MM.1S (cell line): ENCODE measurements at regions not wholly inside any gene's neighbourhood (a gene's known extent, or its start where the extent isn't known, plus 50 kb on each side); places are given as distances from the start of the nearest gene placed in this dataset.

Experiments
- DNase-seq: peaks from one replicate; pipeline ENCODE4 v3.0.0-alpha.2; 2015
- H2AFZ ChIP-seq: fragments of 300-600 bp; sonication (generic); 2 replicates; pipeline ENCODE4 v1.6.0; 2016; ENCODE audit warnings: antibody characterized with exemption, low read length
- H3F3A ChIP-seq: fragments of 300-600 bp; sonication (generic); 2 replicates; pipeline ENCODE4 v1.6.1; 2016; ENCODE audit warnings: mild to moderate bottlenecking, antibody characterized with exemption, low read length, moderate library complexity, mixed read lengths; ENCODE audit not compliant: insufficient read depth
- H3K27ac ChIP-seq: fragments of 300-600 bp; sonication (generic); 2 replicates; pipeline ENCODE4 v1.5.1; 2016; ENCODE audit warnings: mild to moderate bottlenecking, low read length
- H3K27me3 ChIP-seq: fragments of 300-600 bp; sonication (generic); replicated peaks from 2 replicates; pipeline ENCODE4 v1.6.0; 2016; ENCODE audit warnings: low read length; ENCODE audit not compliant: insufficient read depth
- H3K36me3 ChIP-seq: fragments of 300-600 bp; sonication (generic); replicated peaks from 2 replicates; pipeline ENCODE4 v1.6.1; 2016; ENCODE audit warnings: mild to moderate bottlenecking, low read length, mixed read lengths; ENCODE audit not compliant: insufficient read depth
- H3K4me1 ChIP-seq: fragments of 300-600 bp; sonication (generic); 2 replicates; pipeline ENCODE4 v1.6.1; 2016; ENCODE audit warnings: low read length, mixed read lengths
- H3K4me2 ChIP-seq: fragments of 300-600 bp; sonication (generic); 2 replicates; pipeline ENCODE4 v1.6.0; 2016; ENCODE audit warnings: low read depth, low read length
- H3K4me3 ChIP-seq: fragments of 300-600 bp; sonication (generic); 2 replicates; pipeline ENCODE4 v1.5.1; 2016; ENCODE audit warnings: low read length, mixed read lengths
- H3K79me2 ChIP-seq: fragments of 300-600 bp; sonication (generic); 2 replicates; pipeline ENCODE4 v1.6.1; 2016; ENCODE audit warnings: mixed run types, low read length, mixed read lengths
- H3K9ac ChIP-seq: fragments of 300-600 bp; sonication (generic); 2 replicates; pipeline ENCODE4 v1.6.1; 2016; ENCODE audit warnings: low read length, mixed read lengths
- H3K9me2 ChIP-seq: fragments of 300-600 bp; sonication (generic); replicated peaks from 2 replicates; pipeline ENCODE4 v1.6.1; 2016; ENCODE audit warnings: mild to moderate bottlenecking, low read length, mixed read lengths; ENCODE audit not compliant: insufficient read depth
- H3K9me3 ChIP-seq: fragments of 300-600 bp; sonication (generic); replicated peaks from 2 replicates; pipeline ENCODE4 v1.6.1; 2016; ENCODE audit warnings: mild to moderate bottlenecking, low read length, mixed read lengths; ENCODE audit not compliant: insufficient read depth
- H4K20me1 ChIP-seq: fragments of 300-600 bp; sonication (generic); 2 replicates; pipeline ENCODE4 v1.6.1; 2016; ENCODE audit warnings: mild to moderate bottlenecking, low read length, moderate library complexity, mixed read lengths; ENCODE audit not compliant: insufficient read depth
- EZH2 ChIP-seq: fragments of 300-600 bp; sonication (generic); optimal IDR thresholded peaks from 2 replicates; pipeline ENCODE3; 2017; ENCODE audit warnings: low read depth, mild to moderate bottlenecking, antibody characterized with exemption, low read length, mixed read lengths
- EZH2phosphoT487 ChIP-seq: fragments of 300-600 bp; sonication (generic); IDR thresholded peaks from 2 replicates; pipeline ENCODE4 v1.6.1; 2018; ENCODE audit warnings: antibody characterized with exemption, low read length
- TF ChIP-seq, protein P1 (sequence below): fragments of 300-600 bp; sonication (generic); IDR thresholded peaks from 2 replicates; pipeline ENCODE4 v1.5.1; 2016; ENCODE audit warnings: antibody characterized with exemption, low read length, mixed read lengths

GRCh38 chr3:164250923-164251322 is 827.4 kb downstream of the SI start:
- H3F3A ChIP-seq: no peaks in the 10 kb centered on the region
- no peak for DNase-seq
- H3K9me3 ChIP-seq: no peaks in the 10 kb centered on the region
- H4K20me1 ChIP-seq: no peaks in the 10 kb centered on the region
- TF ChIP-seq, protein P1, sequence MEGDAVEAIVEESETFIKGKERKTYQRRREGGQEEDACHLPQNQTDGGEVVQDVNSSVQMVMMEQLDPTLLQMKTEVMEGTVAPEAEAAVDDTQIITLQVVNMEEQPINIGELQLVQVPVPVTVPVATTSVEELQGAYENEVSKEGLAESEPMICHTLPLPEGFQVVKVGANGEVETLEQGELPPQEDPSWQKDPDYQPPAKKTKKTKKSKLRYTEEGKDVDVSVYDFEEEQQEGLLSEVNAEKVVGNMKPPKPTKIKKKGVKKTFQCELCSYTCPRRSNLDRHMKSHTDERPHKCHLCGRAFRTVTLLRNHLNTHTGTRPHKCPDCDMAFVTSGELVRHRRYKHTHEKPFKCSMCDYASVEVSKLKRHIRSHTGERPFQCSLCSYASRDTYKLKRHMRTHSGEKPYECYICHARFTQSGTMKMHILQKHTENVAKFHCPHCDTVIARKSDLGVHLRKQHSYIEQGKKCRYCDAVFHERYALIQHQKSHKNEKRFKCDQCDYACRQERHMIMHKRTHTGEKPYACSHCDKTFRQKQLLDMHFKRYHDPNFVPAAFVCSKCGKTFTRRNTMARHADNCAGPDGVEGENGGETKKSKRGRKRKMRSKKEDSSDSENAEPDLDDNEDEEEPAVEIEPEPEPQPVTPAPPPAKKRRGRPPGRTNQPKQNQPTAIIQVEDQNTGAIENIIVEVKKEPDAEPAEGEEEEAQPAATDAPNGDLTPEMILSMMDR: no peak
- TF ChIP-seq EZH2 (no peak), EZH2phosphoT487 (no peak)
- H3K9ac ChIP-seq: no peak overlapping the region
- no peaks in the 10 kb centered on the region for H3K36me3 ChIP-seq
- H3K9me2 ChIP-seq: no peaks in the 10 kb centered on the region
- H3K4me3 ChIP-seq: no peak overlapping the region
- H2AFZ ChIP-seq: no peak overlapping the region
- no peak overlapping the region for H3K27ac ChIP-seq
- H3K27me3 ChIP-seq: no peaks in the 10 kb centered on the region
- H3K4me2 ChIP-seq: no peak overlapping the region
- no peaks in the 10 kb centered on the region for H3K79me2 ChIP-seq
- no peaks in the 10 kb centered on the region for H3K4me1 ChIP-seq

DNA sequence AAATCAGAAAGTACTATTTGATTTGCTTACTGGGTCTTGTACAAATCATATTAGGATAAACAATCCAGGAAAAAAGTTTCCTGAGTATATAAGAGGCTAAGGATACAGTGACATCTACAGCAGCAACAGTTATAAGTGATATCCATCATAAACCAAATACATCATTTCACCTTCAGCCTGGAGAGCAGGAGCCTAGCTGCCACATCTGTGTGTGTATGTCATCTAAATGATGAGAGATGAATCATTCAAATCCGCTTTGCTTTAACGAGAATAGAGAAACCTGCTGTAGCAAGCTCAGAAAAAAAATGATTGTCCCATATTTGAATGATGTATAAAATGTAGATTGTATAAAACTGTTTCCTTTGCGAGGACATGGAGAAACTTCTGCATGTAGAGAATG is 841.4 kb downstream of the SI start:
- no peak overlapping the region for H3K9ac ChIP-seq
- H3K4me2 ChIP-seq: no peak overlapping the region
- no peaks in the 10 kb centered on the region for H3K4me1 ChIP-seq
- no peak overlapping the region for H3K27ac ChIP-seq
- TF ChIP-seq, protein P1: no peak
- no peak for TF ChIP-seq EZH2
- no peak for TF ChIP-seq EZH2phosphoT487
- H3K27me3 ChIP-seq: no peaks in the 10 kb centered on the region
- no peaks in the 10 kb centered on the region for H3K36me3 ChIP-seq
- no peaks in the 10 kb centered on the region for H3K9me2 ChIP-seq
- H3K79me2 ChIP-seq: no peaks in the 10 kb centered on the region
- H3K9me3 ChIP-seq: no peaks in the 10 kb centered on the region; the same call in 1 of the 2 replicates
- H2AFZ ChIP-seq: no peak overlapping the region
- no peak overlapping the region for H3K4me3 ChIP-seq
- no peaks in the 10 kb centered on the region for H4K20me1 ChIP-seq
- no peak for DNase-seq
- H3F3A ChIP-seq: no peaks in the 10 kb centered on the region

DNA sequence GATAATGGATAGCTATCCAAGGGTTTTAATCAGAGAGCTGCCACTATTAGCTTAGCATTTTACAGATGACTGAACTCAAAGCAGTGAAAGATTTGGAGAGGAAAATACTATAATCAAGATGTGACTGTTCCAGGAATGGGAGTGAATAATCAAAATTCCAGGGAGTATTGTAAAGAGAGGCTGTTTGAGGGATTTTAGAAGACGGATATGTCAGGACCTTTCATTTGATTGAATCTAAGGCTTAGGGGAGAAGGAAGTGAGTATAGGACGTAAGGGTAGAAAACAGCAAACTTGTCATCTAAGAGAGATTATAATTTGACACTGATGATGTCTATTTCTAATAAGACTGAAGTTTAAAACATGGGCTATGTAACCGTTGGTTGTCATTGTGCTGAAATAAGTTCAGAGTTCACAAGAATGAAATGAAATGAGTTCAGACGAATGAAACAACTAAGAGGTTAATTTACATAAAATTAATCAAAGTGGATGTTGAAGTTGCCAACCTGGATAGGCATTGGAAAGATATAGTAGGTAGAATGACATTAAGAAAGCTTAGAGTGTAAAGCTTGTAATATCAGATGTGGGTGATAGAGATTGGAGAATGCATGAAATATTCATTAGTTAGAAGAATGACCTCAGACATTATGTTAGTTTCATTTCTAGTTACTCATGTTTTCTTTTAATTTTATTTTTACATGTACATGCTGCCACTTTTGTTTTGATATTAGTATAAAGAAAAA is 842.8 kb downstream of the SI start:
- Histone ChIP-seq H3K4me2 (no peak overlapping the region), H3K79me2 (no peaks in the 10 kb centered on the region), H3K36me3 (no peaks in the 10 kb centered on the region), H4K20me1 (no peaks in the 10 kb centered on the region), H3F3A (no peaks in the 10 kb centered on the region), H3K9me3 (no peaks in the 10 kb centered on the region; the same call in 1 of the 2 replicates), H3K27me3 (no peaks in the 10 kb centered on the region), H3K9ac (no peak overlapping the region), H3K4me3 (no peak overlapping the region), H3K4me1 (no peaks in the 10 kb centered on the region), H3K9me2 (no peaks in the 10 kb centered on the region), H3K27ac (no peak overlapping the region), H2AFZ (no peak overlapping the region)
- no peak for DNase-seq
- TF ChIP-seq EZH2 (no peak), EZH2phosphoT487 (no peak)
- TF ChIP-seq, protein P1: no peak
